Erythroblast (primary cell): ENCODE measurements at regions not wholly inside any gene's neighbourhood (a gene's known extent, or its start where the extent isn't known, plus 50 kb on each side); places are given as distances from the start of the nearest gene placed in this dataset.

Source experiments
- GATA1 ChIP-seq: IDR thresholded peaks from 2 replicates; pipeline ENCODE4 v1.6.1; 2011; ENCODE audit warnings: low read depth, mild to moderate bottlenecking, control low read depth, low read length, moderate library complexity
- POLR2A ChIP-seq: IDR thresholded peaks from 2 replicates; pipeline ENCODE4 v1.6.1; 2011; ENCODE audit warnings: mild to moderate bottlenecking, low read length

DNA sequence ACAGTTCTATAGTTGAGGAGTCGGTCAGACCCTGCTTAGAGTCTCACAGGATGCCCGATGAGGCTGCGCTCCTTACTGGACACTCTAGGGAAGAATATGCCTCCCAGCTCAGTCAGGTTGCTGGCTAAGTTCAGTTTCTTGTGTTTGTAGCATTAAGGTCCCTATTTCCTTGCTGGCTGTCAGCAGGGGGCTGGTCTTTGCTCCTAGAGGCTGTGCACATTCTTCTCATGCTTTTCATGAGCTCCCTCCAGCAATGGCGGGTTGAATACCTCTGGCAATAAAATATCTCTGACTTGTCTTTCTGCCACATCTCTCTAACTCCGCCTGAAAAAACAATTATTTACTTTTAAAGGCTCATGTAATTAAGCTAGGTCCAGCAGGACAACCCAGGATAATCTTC, 79.4 kb upstream of the DNAJC10 start:
- TF ChIP-seq POLR2A (no peak), GATA1 (no peak)
